AG09309 (cell line): ENCODE measurements at regions not wholly inside any gene's neighbourhood (a gene's known extent, or its start where the extent isn't known, plus 50 kb on each side); places are given as distances from the start of the nearest gene placed in this dataset.
"Not testable (repeated sequence)": the region's sequence is repeated elsewhere in the genome, so short reads cannot be mapped to it uniquely, and the experiment has no call there.

Source experiments
- DNase-seq: peaks from one replicate; pipeline ENCODE4 v3.0.0-alpha.2; 2010; ENCODE audit warnings: low read depth
- H3K4me3 ChIP-seq: 2 replicates; pipeline ENCODE4 v1.5.1; 2011; ENCODE audit warnings: mild to moderate bottlenecking, low read depth, low read length, moderate library complexity; ENCODE audit not compliant: control insufficient read depth
- TF ChIP-seq, protein P1 (sequence below): IDR thresholded peaks from 2 replicates; pipeline ENCODE4 v1.5.1; 2011; ENCODE audit warnings: mild to moderate bottlenecking, low read depth, low read length, inconsistent platforms; ENCODE audit not compliant: insufficient read depth, control insufficient read depth; ENCODE audit errors: missing control alignments

DNA sequence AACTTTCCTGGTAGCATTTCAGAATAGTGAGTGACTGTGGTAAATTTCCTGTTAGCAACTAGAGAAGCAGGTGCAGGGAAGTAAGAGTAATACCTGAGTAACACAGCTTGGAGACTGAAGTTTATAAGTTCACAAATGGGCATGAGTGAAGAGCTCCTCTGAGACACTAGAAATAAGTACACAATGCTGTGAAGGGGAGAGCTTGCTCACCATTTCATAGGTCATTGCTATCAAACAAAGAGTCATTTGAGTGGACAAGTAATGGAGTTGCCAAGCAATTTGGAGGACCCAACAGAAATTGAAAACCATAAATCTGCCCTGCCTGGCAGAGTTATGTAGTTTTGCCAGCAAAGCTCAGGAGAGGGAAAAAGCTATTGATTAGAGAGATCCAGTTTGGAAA lies 523.6 kb downstream of the TRAM1L1 start:
- H3K4me3 ChIP-seq: no peak overlapping the region
- DNase-seq: no peak
- TF ChIP-seq, protein P1, sequence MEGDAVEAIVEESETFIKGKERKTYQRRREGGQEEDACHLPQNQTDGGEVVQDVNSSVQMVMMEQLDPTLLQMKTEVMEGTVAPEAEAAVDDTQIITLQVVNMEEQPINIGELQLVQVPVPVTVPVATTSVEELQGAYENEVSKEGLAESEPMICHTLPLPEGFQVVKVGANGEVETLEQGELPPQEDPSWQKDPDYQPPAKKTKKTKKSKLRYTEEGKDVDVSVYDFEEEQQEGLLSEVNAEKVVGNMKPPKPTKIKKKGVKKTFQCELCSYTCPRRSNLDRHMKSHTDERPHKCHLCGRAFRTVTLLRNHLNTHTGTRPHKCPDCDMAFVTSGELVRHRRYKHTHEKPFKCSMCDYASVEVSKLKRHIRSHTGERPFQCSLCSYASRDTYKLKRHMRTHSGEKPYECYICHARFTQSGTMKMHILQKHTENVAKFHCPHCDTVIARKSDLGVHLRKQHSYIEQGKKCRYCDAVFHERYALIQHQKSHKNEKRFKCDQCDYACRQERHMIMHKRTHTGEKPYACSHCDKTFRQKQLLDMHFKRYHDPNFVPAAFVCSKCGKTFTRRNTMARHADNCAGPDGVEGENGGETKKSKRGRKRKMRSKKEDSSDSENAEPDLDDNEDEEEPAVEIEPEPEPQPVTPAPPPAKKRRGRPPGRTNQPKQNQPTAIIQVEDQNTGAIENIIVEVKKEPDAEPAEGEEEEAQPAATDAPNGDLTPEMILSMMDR: no peak

DNA sequence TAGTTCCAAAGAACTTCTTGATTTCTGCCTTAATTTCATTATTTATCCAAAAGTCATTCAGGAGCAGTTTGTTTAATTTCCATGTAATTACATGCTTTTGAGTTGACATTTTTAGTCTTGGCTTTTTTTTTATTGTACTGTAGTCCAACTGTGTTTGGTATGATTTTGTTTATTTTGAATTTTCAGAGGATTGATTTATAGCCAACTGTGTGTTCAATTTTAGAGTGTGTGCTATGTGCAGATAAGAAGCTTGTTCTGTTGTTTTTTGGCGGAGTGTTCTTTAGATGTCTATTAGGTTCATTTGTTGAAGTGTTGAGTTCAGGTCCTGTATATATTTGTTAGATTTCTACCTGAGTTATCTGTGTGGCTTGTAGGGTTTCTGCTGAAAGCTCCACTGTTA lies 533.6 kb downstream of the TRAM1L1 start:
- no peak for DNase-seq
- TF ChIP-seq, protein P1: no peak
- no peak overlapping the region for H3K4me3 ChIP-seq

DNA sequence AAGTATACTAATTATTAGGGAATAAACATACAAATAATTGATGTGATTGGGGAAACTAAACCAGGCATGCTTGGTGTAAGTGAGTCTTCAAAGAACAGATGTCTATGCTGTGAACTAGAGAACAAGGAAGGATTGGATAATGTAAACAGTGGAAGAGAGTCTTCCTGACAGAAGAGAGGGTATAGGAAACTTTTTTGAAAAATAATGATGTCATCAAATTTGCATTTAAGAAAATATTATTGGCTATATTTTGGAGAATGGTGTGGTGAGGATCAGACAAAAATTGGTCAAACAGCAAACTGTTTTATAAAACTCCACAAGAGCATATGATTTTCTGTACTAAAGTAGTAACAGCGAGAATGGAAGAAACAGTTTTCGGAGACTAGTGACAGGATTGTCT lies 537.7 kb downstream of the TRAM1L1 start:
- no peak overlapping the region for H3K4me3 ChIP-seq
- TF ChIP-seq, protein P1: no peak
- no peak for DNase-seq

DNA sequence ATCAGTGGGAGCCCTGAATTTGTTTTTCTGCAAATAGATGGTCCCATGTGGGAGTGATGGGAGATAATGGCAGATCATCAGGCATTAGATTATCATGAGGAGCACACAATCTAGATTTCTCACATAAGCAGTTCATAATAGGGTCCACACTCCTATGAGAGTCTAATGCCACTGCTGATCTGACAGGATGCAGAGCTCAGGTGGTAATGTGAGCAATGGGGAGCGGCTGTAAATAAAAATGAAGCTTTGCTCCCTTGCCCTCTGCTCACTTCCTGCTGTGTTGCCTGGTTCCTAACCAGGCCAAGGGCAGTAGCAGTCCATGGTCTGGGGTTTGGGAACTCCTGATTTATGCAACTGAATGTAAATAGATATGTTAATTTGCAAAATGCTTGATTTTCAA lies 538.6 kb downstream of the TRAM1L1 start:
- no peak for DNase-seq
- TF ChIP-seq, protein P1: no peak

DNA sequence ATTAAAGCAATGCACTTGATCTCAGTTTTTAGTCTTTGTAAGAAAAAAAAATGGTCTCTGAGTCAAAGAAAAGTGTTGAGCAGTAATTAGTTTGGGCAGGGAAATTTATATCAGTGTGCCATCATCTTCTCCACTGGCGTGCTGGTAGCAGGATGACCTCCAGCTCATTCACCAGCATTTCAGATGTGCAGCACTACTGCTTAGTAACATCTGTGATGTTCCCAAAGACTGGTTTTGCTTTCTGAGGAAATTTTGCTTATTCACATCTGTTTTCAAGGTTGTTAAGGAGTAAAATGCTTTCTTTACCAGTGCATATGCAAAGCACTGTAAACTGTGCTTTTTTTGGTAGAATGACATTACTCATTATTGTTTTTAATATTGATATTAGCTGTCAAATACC lies 540.4 kb downstream of the TRAM1L1 start:
- no peak for DNase-seq
- TF ChIP-seq, protein P1: no peak
- no peak overlapping the region for H3K4me3 ChIP-seq

More for the DNA sequence above, 538.6 kb downstream of the TRAM1L1 start:
- no peak overlapping the region for H3K4me3 ChIP-seq

DNA sequence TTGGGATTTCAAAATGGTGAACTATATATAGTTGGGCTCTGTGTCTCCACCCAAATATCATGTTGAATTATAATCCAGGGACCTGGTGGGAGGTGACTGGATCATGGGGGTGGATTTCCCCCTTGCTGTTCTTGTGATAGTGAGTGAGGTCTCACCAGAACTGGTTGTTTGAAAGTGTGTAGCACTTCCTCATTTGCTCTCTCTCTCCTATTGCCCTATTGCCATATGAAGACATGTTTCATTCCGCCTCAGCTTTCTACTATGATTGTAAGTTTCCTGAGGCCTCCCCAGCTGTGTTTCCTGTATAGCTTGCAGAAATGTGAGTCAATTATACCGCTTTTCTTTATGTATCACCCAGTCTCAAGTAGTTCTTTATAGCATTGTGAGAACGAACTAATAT lies 545.6 kb downstream of the TRAM1L1 start:
- no peak for DNase-seq
- no peak overlapping the region for H3K4me3 ChIP-seq
- TF ChIP-seq, protein P1: no peak

DNA sequence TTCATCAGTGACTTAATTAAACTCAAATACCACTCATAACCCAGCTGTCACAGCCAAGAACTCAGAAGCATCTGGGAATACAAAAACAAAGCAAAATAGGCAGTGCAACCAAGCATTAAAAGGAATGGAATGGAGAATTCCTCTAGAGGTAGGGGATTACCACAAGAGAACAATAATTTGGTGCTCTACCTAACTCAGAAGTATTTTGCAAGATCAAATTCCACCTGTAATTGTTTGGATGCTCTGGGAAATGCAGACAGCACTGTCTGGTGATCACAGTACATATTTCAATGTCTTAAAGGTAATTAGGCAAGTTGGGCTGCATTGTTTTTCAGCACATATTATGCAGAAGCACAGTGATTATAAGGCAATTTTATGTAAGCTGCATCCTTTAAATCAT lies 547.5 kb downstream of the TRAM1L1 start:
- no peak overlapping the region for H3K4me3 ChIP-seq
- TF ChIP-seq, protein P1: no peak
- DNase-seq: no peak

DNA sequence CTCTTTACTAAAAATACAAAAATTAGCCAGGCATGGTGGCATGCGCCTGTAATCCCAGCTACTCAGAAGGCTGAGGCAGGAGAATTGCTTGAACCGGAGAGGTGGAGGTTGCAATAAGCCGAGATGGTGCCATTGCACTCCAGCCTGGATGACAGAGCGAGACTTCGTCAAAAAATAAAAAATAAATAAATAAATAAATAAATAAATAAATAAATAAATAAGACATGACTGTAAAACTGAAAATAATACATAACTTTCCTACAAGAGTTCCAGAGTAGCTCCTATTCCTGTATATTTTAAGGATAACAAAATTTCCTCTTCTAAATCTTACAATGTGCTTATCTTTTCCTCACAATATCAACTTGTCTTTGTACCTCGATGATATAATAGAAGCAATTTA lies 549.4 kb downstream of the TRAM1L1 start:
- not testable (repeated sequence) for DNase-seq, H3K4me3 ChIP-seq
